Mononuclear cell (primary cell): ENCODE measurements at regions not wholly inside any gene's neighbourhood (a gene's known extent, or its start where the extent isn't known, plus 50 kb on each side); places are given as distances from the start of the nearest gene placed in this dataset.

Experiments used
- H3K27me3 ChIP-seq: 2 replicates; pipeline ENCODE4 v1.6.0; 2011; ENCODE audit warnings: low read length, control low read depth; ENCODE audit not compliant: insufficient read depth
- H3K4me1 ChIP-seq: 2 replicates; pipeline ENCODE4 v1.5.1; 2011; ENCODE audit warnings: mild to moderate bottlenecking, low read length, control low read depth; ENCODE audit not compliant: insufficient read depth
- H3K4me3 ChIP-seq: 2 replicates; pipeline ENCODE4 v1.5.1; 2011; ENCODE audit warnings: mild to moderate bottlenecking, low read length, moderate library complexity
- H3K9me3 ChIP-seq: 2 replicates; pipeline ENCODE4 v1.5.1; 2011; ENCODE audit warnings: low read depth, mild to moderate bottlenecking, control low read depth, low read length

DNA sequence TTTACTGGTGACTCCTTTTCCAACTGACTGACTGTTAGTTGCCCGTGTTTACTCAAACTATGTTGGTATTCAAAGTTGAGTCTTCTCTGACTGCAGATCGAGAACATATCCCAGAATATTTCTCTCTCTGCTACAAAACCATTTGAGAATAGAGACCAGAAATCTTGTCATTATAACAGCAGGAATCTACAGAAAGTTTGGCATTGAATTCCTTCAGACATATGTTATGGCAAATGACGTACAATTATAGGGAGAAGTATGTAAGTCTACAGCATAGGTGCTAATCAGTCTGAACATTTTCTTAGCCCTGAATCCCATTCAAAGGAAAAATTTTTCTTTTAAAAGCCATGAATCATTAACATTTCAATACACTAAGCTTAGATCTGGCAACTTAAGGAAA, 239.8 kb upstream of the SOX9 start:
- no peak overlapping the region for H3K4me3 ChIP-seq
- no peaks in the 10 kb centered on the region for H3K27me3 ChIP-seq
- no peaks in the 10 kb centered on the region for H3K9me3 ChIP-seq
- no peaks in the 10 kb centered on the region for H3K4me1 ChIP-seq

DNA sequence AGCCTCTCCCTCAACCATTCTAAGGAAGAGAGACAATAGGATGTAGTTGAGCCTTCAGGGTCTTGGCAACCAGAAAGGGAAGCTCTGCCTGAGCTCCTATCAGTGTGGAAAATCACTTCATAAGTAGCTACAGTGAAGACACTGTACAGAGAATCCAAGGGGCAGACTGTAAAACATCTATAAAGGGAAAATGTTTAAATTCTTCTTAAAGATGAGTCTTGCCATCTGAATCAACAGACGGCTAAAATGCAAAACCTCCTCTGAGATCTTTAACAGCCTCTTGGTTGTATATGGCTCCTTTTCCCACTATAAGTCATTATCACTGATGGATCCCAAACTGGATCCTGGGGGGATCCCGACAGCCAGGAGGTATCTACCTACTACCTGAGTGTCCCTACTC, 239.2 kb upstream of the SOX9 start:
- Histone ChIP-seq H3K4me3 (no peak overlapping the region), H3K27me3 (no peaks in the 10 kb centered on the region), H3K9me3 (no peaks in the 10 kb centered on the region), H3K4me1 (no peaks in the 10 kb centered on the region)

DNA sequence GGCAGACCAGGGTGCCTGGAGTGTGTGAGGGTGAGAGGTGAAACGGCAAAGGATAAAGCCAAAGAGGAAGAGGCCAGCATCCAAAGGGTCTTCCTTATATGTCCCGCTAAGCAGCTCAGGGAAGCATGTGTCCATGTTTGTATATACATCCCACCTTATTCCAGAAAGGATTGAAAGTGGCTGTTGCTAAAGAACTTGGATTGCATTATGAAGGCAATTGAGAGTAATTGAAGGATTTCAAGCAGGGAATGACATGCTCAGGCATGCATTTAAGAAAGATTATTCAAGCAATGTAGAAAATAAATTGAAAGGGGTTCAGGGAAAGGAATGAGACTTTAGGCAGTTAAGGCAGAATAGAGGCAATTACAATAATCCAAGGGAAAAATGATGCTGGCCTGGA, 237.6 kb upstream of the SOX9 start:
- no peaks in the 10 kb centered on the region for H3K27me3 ChIP-seq
- no peaks in the 10 kb centered on the region for H3K4me1 ChIP-seq
- H3K4me3 ChIP-seq: no peak overlapping the region
- H3K9me3 ChIP-seq: no peaks in the 10 kb centered on the region

DNA sequence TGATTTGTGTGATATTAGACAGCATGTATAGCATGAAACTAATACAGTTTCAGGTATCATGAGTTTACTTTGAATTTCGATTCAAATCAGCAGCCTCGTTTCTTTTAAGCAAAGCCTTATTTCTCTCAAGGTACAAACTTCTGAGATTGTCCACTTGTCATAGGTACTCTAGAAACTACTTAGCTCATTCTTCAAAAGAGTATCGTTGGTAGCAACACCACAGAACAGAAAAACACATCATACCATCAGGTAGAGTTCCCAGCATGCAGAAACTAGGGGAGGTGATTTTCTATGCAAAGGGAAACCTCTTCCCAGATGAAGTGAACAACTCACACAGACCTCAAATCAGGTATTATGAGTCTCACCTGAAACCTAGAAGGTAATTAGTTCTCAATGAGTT, 237.0 kb upstream of the SOX9 start:
- Histone ChIP-seq H3K4me3 (no peak overlapping the region), H3K4me1 (no peaks in the 10 kb centered on the region), H3K27me3 (no peaks in the 10 kb centered on the region), H3K9me3 (no peaks in the 10 kb centered on the region)

DNA sequence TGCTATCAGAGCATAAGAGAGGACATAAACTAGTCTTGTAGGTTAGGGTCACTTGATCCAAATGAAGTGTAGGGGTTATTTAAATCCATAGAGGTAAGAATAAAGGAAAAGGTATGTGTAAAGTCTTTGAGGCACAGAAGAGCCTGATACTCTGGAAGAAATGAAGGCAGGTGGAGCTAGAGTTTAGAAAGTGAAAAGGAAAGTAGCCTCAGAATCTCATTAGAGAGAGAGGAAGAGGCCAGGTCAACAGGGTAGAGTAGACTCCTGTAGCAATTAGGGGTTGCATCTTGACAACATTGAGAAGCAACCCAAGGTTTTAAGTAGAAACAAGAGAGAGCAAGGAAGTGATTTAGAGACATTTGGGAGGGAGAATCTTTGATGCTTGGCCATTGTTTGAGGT, 235.2 kb upstream of the SOX9 start:
- no peaks in the 10 kb centered on the region for H3K27me3 ChIP-seq
- no peak overlapping the region for H3K4me3 ChIP-seq
- no peaks in the 10 kb centered on the region for H3K9me3 ChIP-seq
- H3K4me1 ChIP-seq: no peaks in the 10 kb centered on the region

DNA sequence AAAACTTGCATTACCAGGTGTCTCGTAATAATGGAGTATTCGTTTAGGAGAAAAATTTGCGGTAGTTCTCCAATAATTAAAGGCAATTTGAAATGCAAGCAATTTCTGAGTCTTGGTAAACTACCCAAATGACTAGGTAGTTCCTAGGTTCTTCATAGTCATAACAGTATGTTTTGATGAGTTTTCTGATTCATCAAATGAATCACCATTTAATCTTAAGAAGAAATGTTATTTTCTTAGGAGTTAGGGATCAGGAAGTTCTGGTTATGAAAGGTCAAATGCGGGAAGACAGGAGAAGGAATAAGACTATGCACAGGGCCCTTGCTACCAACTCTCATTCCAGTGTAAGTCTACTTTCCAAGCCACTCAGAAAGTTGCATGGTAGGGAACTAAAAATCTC, 221.5 kb upstream of the SOX9 start:
- Histone ChIP-seq H3K4me1 (no peaks in the 10 kb centered on the region), H3K27me3 (no peaks in the 10 kb centered on the region), H3K9me3 (no peaks in the 10 kb centered on the region), H3K4me3 (no peak overlapping the region)

DNA sequence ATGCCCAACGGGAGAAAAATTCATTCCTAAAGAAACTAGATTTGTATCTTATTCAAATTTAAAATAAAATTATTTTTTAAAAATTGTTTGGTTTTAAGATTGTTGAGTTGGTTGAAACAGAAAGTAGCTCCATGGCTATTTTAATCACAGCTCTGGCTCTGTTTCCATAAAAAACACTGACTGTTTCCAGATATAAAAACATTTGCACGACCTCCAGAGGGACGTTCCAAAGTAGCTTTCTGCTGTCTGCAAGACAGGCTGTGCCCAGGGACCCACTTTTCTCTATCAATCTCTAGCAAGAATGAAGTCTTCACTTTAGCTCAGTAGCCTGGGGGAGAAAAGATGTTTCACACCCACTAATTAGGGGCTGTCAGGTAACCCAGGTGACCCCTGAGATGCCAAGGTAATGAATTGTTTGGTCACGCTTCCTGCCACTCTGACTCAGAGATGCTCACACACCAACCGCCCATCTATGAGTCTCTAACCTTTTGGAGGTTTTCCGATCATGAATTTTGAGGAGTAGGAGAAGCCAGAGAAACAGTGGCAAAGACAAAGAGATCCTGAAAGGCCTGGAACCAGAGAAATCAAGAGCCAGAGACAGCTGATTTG, 220.1 kb upstream of the SOX9 start:
- H3K9me3 ChIP-seq: no peaks in the 10 kb centered on the region
- no peak overlapping the region for H3K4me3 ChIP-seq
- no peaks in the 10 kb centered on the region for H3K4me1 ChIP-seq
- no peaks in the 10 kb centered on the region for H3K27me3 ChIP-seq

DNA sequence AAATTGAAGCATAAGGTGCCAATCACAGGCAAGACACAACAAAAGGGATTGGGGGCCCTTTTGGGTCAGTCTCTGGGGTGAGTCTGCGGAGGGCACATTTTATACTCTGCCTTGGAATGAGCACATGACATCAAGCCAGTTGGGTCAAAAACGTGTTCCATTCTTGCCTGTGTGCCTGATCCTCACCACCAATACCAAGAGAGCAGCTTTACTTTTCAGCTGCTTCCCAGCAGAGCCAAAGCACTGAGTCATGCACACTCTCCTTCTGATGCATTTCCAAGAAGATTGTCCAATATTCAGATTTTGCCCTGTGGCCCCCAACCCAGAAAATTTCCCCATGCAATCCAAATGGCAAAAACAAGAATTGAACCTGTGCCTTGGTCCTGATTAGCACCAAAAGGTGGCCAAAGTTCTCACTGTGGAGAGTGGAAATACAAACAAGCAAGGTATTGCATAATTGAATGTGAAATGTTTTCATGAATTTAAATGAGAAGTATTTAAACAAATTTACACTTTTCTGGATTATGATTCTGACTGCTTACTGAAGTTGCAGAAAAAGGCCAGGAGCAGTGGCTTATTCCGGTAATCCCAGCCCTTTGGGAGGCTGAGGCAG, 217.8 kb upstream of the SOX9 start:
- Histone ChIP-seq H3K9me3 (no peaks in the 10 kb centered on the region), H3K27me3 (no peaks in the 10 kb centered on the region), H3K4me1 (no peaks in the 10 kb centered on the region), H3K4me3 (no peak overlapping the region)

DNA sequence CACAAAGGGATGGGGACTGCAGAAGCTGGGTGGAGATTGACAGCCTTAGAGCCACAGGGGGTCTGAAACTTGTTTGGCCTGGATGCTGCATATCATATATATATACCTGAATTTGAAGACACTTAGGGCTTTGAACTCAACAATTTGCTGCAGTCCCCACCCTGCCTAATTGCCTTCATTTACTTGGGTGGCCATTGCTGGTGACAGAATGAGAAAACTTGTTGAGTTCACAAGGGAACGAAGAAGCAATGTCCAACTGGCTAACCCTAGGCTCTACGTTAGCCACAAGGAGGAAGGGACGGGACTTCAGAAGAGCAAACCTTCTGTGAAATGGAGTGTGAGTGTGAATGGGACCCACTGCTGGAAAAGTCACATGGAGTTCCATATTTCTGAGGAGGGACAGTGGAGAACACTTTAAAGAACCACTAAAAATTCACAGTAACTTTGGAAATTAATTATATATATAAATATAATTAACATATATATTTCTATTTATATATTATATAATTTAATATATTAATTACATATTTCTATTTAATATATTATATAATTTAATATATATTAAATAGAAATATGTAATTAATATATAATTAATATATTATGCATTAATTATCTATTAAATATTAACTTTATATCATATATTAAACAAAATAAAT, 215.3 kb upstream of the SOX9 start:
- Histone ChIP-seq H3K4me1 (no peaks in the 10 kb centered on the region), H3K27me3 (no peaks in the 10 kb centered on the region), H3K4me3 (no peak overlapping the region), H3K9me3 (no peaks in the 10 kb centered on the region)

DNA sequence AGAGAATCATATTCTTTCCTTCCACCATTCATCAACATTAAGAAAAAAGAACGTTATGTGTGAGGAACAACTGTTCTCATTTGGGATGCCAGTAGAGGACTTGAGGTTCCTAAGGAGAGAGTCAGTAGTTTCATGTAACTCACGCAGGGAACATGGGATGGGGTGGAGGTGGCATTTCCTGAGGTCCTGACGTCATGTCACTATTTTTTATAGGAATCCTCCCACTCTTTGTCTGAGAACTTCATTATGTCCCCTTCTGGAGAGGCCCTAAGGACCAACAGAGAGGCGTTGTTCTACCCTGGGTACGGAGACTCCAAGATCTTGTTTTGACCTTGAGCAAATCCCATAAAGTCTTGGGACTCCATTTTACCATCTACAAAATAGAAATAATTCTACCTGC, 211.7 kb upstream of the SOX9 start:
- Histone ChIP-seq H3K4me1 (no peaks in the 10 kb centered on the region), H3K27me3 (no peaks in the 10 kb centered on the region), H3K9me3 (no peaks in the 10 kb centered on the region), H3K4me3 (no peak overlapping the region)

DNA sequence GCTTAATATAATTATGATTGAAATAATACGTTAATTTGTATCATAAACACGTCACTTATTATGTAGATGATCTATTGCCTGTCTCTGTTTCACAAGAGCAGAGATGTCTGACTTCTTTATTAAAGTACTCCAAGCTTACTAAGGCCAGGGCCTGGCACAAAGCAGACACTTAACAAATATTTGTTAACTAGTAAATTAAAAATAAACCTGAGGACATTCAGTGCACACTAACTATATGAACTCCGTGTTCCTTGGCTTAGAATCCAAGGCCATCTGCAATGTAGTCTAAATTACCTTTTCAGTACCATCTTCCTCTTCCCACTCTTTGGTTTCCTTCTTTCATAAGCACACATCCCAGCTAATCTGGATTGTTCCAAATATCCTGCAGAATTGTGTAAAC, 210.8 kb upstream of the SOX9 start:
- no peaks in the 10 kb centered on the region for H3K9me3 ChIP-seq

DNA sequence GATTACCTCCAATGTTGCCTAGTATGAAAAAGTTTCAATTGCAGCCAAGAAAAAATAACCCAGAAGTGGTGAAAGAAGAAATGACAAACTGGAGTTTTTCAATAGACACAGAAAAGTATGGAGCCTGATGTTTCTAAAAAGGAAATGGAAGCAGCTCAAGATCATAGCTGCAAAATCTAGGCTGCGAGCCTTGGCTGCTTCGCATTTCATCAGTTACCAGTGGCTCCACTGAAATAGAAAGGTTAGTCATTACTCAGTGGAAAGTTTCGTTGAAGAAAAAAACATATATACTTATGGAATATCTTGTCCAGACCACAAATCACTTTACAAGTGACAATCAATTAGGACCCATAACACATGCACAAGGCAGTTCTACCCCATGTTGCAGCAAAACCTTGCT, 206.8 kb upstream of the SOX9 start:
- no peaks in the 10 kb centered on the region for H3K27me3 ChIP-seq
- H3K4me1 ChIP-seq: no peaks in the 10 kb centered on the region
- H3K4me3 ChIP-seq: no peak overlapping the region
- no peaks in the 10 kb centered on the region for H3K9me3 ChIP-seq

More for the DNA sequence above, 210.8 kb upstream of the SOX9 start:
- Histone ChIP-seq H3K4me3 (no peak overlapping the region), H3K27me3 (no peaks in the 10 kb centered on the region), H3K4me1 (no peaks in the 10 kb centered on the region)

DNA sequence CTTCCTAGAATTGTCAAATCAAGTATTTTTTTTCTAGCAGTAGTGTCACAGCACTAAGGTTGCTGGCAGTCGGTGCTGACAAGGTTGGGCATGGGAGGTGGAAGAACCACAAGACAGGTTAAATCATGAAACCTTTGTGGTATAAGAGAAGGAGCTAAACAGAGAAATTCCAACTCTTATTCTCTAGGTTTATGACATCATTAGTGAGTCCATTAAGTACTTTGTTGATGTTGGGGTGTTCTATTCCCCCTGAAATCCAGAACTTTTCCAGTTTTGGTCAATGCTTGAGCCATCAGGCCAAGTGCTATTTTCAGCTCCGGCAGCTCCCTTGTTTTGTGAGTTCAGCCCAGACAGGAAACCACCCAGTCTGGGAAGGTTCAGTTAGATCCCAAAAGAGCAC, 206.0 kb upstream of the SOX9 start:
- Histone ChIP-seq H3K4me1 (no peaks in the 10 kb centered on the region), H3K9me3 (no peaks in the 10 kb centered on the region), H3K4me3 (no peak overlapping the region), H3K27me3 (no peaks in the 10 kb centered on the region)

DNA sequence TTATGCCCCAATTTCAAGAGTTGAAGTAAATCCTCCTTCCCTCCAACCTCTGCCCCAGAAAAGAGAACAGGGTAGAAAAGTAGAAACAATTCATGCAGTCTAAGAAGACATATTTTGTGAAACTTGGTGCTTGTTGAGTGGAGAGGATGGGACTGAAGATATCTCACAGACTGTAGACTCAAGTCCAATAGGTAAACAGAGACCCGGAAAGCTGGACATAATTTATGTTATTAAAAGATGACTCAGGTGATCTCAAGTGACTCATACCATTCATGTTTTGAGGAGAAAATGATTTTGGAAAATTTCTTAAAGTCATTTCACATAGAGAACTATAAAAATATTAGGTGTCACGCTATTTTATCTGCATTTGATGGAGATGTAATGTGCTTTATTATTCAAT, 203.1 kb upstream of the SOX9 start:
- no peaks in the 10 kb centered on the region for H3K9me3 ChIP-seq

DNA sequence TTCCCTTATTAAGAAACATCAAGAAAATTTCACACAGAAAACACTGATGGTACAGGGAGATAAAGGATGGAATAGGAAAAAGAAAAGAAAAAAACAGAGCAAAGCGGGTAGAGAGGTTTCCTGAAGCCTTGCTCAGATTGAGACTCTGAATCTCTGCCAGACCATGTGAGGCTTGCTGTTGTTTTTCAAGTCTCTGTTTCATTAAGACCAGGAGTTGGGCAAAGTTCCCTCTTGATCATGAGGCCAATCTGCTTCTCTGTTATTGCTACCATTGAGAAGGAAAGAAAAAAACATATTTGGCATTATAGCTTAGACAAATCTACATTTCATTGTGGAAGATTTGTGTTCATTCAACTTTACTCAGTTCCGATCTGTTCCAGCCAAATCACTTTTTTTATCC, 201.6 kb upstream of the SOX9 start:
- Histone ChIP-seq H3K27me3 (no peaks in the 10 kb centered on the region), H3K4me3 (no peak overlapping the region), H3K4me1 (no peaks in the 10 kb centered on the region), H3K9me3 (no peaks in the 10 kb centered on the region)

More for the DNA sequence above, 203.1 kb upstream of the SOX9 start:
- Histone ChIP-seq H3K4me1 (no peaks in the 10 kb centered on the region), H3K27me3 (no peaks in the 10 kb centered on the region), H3K4me3 (no peak overlapping the region)

DNA sequence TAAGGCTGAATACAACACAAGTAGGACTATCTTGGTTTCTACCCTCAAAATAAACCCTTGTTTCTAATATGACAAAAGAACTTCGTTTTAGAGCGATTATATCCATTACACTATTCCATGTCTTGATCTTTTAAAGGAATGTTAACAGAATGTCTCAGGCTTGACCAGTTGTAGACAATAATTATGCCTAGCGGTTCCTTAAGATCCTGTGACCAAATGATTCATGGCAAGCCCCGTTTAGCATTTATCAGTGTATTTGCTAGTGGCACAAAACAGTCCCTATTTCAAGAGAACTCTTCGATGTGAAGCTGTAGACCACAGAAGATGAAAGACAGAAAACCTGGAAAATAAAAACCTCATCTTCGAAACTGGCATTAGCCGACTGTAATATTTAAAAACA, 200.9 kb upstream of the SOX9 start:
- H3K27me3 ChIP-seq: no peaks in the 10 kb centered on the region
- H3K4me1 ChIP-seq: no peaks in the 10 kb centered on the region
- H3K9me3 ChIP-seq: no peaks in the 10 kb centered on the region

More for the DNA sequence above, 200.9 kb upstream of the SOX9 start:
- H3K4me3 ChIP-seq: no peak overlapping the region
